NCI-H748 treated with DMSO at 0.1 percent for 48 hours (cell line): ENCODE measurements at regions not wholly inside any gene's neighbourhood (a gene's known extent, or its start where the extent isn't known, plus 50 kb on each side); places are given as distances from the start of the nearest gene placed in this dataset.
A peak's percentile ranks its signal among the peaks of the same experiment; 100 is the strongest.
"Not testable (repeated sequence)": the region's sequence is repeated elsewhere in the genome, so short reads cannot be mapped to it uniquely, and the experiment has no call there.

Source experiments
- DNase-seq: peaks from one replicate; lab custom pipeline; 2025; lab: John Stamatoyannopoulos, UW

DNA sequence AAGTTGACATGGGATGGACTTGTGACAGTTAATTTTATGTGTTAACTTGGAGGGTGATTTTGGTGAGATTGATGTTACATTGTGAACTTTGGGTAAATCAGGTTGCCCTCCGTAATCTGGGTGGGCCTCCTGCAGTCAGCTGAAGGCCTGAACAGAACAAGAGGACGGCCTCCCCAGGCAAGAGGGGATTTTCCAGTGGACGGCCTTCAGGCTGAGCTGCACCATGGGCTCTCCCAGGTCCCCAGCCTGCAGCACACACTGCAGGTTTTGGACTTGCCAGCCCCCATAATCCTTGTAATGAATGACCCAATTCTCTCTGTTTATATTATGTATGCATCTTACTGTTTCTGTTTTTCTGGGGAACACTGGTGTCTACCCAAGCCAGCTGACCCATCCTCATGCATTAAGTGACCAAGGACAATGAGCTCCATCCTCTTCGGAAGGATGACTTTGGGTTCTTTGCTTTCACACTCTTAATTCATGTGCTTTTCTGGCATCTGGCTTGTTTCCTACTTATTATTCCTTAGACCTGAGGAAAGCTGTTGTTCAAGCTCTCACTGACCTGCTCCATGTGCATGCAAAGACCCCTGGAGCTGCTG lies 64.2 kb downstream of the DACT2 start:
- no peak for DNase-seq

DNA sequence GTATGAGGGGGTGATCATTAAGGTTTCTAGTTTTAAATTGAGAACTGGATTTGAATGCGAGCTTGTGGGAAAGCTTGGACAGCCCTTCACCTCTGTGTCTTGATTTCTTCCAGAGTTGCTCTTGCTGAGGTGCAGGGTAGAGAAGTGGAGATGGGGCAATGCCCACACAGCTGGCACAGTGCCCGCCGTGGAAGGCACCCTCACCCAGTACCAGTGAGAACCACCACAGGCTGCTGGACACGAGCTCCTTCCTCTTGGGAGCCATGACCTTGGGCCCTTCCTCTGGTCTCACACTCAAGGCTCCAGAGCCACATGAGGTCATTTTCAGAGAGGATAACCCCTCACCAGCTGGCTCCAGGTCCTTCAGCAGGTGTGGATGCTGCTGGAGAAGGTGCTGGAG lies 67.3 kb downstream of the DACT2 start:
- no peak for DNase-seq

DNA sequence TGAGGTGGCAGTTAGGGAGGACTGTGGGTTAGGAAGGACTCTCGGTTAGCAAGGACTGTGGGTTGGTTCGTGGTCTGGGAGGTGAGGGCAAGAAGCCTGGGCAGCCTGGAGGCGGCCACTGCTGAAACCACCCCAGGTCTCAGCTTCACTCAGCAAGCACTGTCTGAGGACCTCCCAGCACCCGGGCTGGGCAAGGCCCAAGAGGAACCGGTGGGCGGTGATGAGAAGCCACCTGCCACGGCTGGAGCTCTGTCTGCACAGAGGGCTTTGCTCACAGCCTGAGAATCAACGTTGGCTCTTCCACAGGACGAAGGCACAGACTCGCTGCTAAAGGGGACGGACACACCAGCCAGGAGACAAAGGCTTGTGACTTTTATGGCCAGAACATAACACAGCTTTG lies 69.3 kb downstream of the DACT2 start:
- no peak for DNase-seq

DNA sequence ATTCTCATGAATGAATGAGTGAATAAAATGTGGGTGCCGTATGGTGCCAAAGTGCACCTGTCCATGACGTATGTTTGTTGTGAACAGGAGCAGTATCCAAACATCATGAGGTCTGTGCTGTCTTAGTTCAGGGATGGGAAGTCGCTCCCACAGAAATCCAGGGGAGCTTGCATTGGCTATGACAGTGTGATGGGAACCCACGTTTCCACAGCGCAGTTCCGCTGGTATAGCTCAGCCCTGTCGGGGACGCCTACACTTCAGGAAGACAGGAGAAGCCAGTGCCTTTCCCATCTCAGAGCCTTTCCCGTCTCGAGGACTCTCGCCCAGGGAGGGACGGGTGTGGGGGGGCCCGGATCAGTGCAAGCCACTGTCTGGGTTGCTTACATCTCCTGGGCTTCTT lies 69.8 kb downstream of the DACT2 start:
- DNase-seq = no peak

DNA sequence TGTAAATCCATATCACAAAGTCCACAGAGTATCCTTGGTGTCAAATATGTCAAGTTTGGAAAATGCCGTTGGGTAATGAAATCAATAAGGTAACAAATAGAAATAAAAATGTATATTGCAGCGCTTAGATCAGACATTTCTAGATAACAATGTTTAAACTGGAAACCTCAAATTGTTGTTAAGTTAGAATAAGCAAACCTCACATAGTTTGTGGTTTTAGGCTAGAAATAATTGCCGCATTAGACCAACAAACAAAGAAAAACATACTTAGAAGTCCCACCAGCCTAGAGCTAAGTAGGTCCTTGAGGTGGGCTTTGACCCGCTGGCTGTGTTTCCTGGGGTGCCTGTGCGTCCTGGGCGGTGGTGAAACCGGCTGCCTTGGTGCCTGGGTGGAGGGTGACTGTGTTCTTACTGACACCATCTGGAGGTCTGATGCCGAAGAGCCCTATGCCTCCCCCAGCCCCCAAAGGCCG lies 71.4 kb downstream of the DACT2 start:
- DNase-seq = no peak

DNA sequence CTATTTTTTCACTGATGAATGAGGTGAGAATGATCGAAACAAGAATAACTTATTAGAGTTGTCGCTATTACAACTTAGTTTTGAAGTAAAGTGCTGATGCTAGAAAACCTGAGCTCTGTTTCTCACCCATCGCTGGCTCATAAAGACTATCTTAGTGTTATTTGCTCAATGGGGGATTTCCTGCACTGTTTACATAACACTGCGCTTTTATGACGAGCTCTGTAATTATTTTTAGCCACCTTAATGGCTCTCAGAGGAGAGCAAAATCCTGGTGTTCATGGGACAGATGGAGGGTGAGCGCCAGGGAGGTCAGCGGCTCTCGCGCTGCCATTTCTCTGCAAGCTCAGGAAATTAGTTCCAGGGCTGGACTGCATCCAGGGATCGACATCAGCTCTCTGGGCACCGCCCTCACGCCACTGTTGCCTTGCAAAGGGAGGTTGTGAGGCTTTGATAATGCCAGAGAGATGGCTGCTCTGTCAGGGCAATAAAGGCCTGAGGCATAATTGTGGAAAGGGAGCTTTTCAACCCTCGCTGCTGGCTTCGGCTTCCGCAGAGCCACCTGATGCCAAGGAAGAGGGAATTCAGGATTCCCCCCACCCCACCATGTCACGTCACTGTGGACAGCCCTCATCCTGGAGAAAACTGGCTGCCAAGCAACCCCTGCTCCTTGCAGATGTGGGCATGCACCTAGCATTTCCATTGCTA lies 72.0 kb downstream of the DACT2 start:
- peak; percentile 95 for DNase-seq

DNA sequence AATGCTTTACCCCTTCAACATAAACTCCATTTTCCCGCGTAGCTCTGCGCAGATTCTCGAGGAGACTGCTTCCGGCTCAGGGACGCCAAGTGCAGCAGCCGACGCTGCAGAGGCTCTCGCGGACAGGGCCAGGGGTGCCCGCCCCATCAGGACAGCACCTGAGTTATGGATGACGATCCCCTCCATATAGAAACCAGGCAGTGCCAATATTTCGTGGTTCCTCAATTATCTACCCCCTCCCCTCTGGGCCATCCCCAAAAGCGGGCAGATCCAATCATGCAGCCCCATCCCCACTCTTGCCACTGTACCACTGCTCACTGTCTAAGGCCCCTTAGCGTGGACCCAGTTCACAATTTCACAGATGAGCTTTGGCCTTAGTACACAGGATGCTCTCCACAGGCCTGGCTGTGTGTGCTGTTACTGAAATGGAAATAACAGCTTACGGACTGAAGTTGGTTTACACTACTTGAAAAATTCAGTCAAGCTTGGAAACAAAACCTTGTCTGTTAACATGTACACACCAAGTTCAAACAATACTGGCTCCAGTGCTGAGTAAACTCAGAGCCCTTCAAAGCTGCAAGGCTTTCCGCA lies 74.5 kb downstream of the DACT2 start:
- no peak for DNase-seq

DNA sequence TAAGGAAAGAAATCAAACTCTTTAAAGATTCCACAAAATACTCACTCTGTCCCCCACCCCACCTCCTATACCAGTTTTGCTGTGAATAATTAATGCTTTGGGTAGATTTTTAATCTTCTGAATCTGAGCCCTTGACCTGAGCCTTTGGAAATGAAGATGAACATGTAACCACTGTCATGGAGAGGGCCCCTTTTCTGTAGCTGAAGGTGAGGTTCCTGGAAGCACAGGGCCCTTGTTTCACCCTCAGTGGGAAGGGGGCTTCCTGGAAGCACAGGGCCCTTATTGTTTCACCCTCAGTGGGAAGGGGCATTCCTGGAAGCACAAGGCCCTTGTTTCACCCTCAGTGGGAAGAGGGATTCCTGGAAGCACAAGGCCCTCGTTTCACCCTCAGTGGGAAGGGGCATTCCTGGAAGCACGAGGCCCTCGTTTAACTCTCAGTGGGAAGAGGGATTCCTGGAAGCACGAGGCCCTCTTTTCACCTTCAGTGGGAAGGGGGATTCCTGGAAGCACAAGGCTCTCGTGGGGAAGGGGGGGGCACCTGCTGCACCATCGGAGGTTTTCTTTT lies 75.7 kb downstream of the DACT2 start:
- no peak for DNase-seq

DNA sequence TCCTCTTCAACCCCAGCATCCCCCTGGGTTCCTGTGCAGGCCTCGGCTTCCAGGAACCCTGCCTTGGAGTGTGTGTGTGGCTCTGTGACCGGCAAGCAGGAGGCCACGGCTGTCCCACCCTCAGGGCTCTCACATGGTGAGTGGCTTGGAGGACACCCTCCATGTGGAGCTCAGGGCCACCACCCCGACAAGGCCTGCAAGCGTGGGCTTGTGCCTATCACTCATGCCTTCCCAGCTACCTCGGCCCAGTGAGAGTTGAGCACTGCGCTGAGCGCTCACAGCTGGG lies 76.7 kb downstream of the DACT2 start:
- no peak for DNase-seq

DNA sequence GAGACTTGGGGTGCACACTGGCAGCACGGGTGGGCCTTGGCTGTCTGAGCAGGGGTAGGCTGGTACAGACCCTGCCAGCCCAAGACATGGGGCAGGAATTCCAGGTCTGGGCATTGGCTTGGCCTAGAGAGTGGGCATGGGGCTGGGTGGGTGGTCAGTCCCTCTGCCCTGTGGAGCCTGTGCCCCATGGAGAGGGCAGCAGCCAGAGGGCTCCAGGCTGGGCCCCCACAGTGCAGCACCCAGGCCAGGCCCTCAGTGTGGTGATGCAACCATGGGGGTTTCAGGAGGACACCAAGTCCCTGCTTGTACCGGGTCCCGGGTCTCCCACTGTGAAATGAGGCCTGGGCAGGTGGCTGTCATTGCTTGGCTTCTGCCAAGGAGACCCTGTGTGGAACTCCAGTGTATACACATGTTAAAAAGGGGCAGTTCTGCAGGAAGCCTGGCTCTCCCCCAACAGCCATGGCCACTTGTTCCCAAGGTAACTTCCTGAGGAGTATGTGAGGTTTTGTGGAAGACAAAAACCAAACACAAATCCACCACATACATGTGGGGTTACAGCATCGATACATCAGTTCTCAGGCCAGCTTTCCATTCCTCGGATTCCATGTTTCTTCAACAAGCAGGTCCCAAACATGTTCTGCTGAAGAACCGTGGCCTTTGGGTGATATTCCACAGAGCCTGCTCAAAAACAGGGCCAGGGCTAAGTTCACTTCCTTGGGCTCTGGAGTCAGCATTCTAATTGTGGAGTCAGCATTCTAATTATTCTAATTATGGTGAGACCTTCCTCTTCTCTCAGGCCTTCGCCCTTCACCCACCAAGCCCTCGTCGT lies 77.3 kb downstream of the DACT2 start:
- no peak for DNase-seq

DNA sequence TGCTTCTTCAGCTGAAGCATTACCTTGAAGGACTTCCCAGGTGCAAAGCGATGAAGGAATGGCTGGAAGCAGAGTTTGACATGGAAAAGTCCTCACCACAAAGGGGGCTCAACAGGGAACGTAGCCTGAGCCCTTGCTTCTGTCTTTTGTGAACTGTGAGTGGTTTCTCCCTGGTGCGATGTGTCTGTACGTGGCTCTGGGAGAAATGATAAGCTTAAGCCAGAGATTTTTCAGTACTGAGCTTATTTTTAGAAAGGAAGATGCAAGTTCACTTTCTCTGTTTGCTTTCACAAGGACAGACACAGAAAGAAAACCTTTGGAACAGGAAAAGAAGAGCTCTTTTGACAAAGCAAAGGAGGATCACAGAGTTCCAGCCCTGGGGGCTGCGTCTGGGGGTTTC lies 79.4 kb downstream of the DACT2 start:
- DNase-seq = no peak

DNA sequence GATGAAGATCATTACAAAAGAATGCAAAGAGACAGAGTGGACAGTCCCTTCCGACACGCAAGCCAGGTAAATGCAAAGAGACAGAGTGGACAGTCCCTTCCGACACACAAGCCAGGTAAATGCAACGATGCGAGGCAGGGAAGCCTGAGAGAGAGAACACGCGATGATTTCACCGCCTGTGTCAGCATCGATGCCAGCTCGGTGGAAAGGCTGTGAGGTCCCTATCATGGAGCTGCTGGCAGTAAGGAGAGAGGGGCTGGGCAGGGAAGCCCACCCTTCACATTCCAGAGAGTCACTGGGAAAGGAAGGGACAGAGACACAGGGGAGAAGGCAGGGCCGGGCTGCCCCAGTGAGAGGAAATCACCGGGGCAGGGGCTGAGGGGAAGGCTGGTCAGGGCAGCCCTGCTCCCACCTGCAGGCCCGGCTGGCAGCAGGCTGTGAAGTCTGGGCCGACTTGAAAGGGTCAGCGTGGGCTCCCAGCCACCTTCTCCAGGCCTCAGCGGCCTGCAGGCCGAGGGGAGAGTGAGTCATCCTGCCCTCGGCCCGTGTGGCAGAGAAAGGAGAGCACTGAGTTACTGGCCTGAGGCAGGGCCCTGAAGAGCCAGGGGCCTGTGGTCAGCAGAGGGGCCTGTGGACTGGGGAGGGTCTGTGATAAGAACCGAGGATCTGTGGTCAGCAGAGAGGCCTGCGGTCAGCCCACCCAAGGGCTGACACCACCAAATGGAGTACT lies 80.4 kb downstream of the DACT2 start:
- no peak for DNase-seq

DNA sequence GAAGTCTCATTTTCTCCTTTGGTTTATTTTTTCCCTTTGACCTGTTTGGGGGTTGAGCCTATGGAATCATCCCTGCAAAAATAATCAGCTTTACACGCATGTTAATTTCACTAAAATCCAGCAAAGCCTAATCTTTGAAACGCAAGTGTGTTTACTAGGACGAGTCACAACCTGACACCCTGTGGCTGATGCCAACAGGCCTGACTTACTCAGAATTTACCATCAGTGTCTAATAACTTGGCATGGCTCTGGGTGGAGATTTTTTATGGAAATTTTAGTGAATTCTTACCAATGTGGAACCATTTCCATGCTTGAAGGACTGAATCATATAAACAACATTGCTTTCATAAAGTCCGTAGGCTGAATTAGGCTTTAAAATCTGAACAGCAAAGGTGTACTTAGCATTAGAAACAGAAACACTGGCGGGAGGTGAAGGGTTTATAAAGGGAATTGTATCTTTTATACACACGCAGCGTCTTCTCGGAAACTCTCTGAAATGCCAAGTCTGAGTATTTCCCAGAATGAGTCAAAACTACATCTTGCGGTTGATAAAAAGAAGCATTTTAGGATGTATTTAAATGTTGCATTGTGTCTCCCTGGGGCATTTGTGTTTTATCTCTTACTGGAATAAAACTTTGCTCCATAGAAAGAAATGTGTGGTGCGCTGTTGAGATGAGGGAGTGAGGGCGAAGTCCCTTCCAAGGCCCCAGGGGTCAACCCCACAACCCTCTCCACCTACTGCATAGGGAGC lies 81.2 kb downstream of the DACT2 start:
- DNase-seq = no peak

DNA sequence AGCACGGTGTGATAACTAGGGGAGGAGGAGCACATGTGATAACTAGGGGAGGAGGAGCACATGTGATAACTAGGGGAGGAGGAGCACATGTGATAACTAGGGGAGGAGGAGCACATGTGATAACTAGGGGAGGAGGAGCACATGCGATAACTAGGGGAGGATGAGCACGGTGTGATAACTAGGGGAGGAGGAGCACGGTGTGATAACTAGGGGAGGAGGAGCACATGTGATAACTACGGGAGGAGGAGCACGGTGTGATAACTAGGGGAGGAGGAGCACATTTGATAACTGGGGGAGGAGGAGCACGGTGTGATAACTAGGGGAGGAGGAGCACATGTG lies 85.7 kb downstream of the DACT2 start:
- not testable (repeated sequence) for DNase-seq

DNA sequence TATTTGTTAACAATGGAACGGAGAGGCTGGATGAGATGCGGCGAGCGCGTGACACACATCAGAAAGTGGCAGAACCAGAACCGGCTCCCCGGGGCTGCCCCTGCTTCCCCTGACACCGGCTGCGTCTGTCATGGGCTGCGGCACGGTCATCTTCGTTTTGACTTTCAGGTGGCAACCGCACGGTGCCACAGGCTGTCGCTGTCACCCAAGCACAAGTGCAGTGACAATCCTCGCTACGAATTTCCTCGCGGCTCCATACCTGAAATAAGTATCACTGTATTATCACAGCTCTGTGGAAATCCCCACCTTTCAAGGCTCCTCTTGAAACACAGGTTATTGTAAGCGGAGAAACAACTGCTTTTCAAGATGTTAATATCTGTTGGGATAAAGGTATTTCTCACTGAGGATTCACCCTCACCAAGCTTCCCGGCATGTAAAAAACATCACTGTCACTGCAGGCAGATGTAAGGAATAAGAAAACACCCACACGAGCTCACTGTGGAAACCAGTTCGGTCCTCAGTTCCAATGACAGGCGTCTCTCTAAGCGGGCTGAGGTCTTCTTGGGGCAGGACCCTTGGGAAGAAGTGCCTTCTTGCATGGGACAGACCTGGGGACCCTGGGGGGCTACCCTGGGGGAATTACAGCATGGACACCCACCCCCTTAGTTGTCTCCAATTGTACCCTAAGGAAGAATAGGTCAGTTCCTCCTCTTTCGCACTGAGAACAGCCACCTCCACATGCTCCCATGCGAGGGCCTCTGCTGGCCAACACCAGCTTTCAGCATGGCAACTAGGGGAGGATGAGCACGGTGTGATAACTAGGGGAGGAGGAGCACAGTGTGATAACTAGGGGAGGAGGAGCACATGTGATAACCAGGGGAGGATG lies 86.3 kb downstream of the DACT2 start:
- DNase-seq = no peak

DNA sequence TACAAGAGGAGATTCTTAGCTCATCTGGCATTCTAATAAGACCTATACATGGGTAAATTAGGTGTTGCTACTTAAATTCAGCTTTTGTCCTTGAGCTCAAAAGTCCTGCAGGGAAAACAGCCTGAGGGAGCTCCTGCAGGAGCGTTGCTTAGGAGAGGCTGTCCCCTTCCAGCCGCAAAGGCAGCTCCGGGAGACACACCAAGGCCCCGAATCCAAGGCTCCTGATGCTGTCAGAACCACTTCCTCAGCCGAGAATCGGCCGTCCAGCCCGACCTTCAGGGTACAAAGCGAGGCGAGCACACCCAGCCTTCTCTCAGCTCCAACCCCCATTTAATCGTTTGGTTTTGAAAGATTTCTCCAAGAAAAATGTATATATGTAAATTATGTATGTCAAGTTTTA lies 87.0 kb downstream of the DACT2 start:
- no peak for DNase-seq

DNA sequence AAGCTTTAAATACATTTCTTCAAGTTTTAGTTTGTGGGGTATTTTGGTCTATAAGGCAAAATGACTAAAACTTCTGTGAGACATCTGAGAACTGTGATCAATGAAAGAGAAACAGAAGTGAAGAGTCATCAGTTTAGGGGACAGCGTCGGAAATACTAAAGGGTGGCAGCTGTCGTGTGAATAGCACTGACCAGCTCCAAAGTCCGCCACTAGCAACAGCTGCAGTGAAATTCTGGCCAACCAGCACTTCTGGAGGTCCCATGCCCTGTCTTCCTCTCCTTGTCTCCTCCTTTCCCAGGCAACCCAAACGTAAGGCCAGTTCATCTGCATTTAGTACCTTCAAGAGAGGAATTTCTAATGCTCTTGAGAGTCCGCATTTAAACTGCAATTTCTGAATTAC lies 87.5 kb downstream of the DACT2 start:
- DNase-seq = no peak

DNA sequence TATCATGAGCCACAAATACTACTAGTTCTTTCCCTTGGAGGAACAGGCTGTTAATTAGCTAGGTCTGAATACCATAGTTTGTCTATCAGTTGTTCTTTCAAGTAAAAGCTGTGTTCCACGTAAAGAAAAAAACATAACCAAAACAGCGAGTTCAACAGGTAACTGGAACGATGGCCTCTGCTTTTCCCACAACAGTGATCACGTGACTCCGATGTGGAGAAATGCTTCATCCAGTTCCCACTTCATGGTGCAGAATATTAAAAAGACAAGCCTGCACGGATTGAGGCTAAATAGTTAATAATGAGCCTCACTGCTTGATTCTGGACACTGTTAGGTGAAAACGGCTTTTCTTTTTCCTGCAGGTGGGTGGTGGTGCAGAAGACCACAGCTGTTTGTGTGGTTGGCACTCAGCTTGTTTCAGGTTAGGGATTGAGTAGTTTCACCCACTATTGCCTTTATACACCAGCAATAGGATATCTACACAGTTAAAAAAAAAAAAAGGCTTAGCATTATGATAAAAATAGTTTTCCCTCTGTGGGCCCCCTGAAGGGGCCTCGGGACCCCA lies 88.1 kb downstream of the DACT2 start:
- no peak for DNase-seq

DNA sequence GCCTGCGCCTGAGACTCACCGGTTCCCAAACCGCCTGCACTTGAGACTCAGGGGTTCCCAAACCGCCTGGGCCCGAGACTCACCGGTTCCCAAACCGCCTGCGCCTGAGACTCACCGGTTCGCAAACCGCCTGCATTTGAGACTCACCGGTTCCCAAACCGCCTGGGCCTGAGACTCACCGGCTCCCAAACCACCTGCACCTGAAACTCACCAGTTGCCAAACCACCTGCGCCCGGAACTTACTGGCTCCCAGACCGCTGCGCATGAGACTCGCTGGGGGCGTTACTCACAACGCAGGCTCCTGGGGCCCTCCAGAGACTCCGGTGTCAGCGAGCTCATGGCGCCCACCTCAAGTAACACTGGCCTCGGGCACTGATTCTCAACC lies 90.2 kb downstream of the DACT2 start:
- DNase-seq = no peak
